ENCODE measurements at regions not wholly inside any gene's neighbourhood (a gene's known extent, or its start where the extent isn't known, plus 50 kb on each side); places are given as distances from the start of the nearest gene placed in this dataset.

DNA sequence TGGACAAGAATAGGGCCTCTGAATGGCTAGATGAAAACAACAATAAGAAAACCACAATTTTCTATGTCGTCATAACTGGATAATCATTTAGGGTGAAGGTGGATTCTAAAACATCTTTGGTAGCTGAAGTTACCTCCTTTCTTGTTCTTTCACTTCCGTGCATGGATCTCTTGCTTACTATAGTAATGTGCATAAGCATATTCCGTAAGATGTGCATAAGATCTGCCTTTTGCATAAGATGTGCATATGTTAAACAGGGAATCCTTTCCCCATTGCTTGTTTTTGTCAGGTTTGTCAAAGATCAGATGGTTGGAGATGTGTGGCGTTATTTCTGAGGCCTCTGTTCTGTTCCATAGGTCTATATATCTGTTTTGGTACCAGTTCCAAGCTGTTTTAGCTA lies 353.6 kb downstream of the MTX2 start:
- Histone ChIP-seq H3K79me2 (ENCODE audit: insufficient read depth, low read length) (no peaks in the 10 kb centered on the region), H3K4me3 (replicated peaks in 1 of 3; ENCODE audit: insufficient read depth in 1 of 3, low read depth in 2 of 3, low read length in 3 of 3) (no peak overlapping the region), H2AFZ (ENCODE audit: low read length) (no peak overlapping the region), H3K27me3 (ENCODE audit: control insufficient read depth in 1 of 2, insufficient read depth in 2 of 2, low read length in 2 of 2) (peaks cover 3 to 5% of the 10 kb centered on the region in 2 experiments; a peak in 2 of 5 replicates), H3K9ac (ENCODE audit: insufficient read depth, low read depth, low read length) (no peak overlapping the region), H4K20me1 (ENCODE audit: insufficient read depth, low read length) (no peaks in the 10 kb centered on the region), H3K27ac (ENCODE audit: extremely low read length, insufficient read depth, low read length) (no peak overlapping the region), H3K36me3 (replicated peaks in 1 of 2; ENCODE audit: control insufficient read depth in 1 of 2, insufficient read depth in 2 of 2, low read length in 2 of 2) (no peaks in the 10 kb centered on the region), H3K9me3 (ENCODE audit: low read length) (no peaks in the 10 kb centered on the region), H3K4me1 (ENCODE audit: insufficient read depth, low read length) (no peaks in the 10 kb centered on the region), H3K4me2 (ENCODE audit: low read depth, low read length) (no peak overlapping the region)
- TF ChIP-seq, protein P1, sequence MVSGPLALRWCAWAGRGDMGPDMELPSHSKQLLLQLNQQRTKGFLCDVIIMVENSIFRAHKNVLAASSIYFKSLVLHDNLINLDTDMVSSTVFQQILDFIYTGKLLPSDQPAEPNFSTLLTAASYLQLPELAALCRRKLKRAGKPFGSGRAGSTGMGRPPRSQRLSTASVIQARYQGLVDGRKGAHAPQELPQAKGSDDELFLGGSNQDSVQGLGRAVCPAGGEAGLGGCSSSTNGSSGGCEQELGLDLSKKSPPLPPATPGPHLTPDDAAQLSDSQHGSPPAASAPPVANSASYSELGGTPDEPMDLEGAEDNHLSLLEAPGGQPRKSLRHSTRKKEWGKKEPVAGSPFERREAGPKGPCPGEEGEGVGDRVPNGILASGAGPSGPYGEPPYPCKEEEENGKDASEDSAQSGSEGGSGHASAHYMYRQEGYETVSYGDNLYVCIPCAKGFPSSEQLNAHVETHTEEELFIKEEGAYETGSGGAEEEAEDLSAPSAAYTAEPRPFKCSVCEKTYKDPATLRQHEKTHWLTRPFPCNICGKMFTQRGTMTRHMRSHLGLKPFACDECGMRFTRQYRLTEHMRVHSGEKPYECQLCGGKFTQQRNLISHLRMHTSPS (CRISPR knock-in tag; IDR thresholded peaks at IDR 0.05; ENCODE audit: low read depth) = no peak
- TF ChIP-seq CREB1 (IDR thresholded peaks at IDR 0.05) (peak; percentile 60), CREB1 (CRISPR knock-in tag; IDR thresholded peaks at IDR 0.05) (no peak), ATF7 (IDR thresholded peaks at IDR 0.05) (peak; percentile 32), ATF7 (CRISPR knock-in tag; IDR thresholded peaks at IDR 0.05) (no peak)
- no peak for ATAC-seq
- intact Hi-C loops (cut with micrococcal nuclease; ENCODE audit: unreplicated experiment) (no loop called here), in situ Hi-C loops (cut with HindIII; ENCODE audit: extremely low pct_ligation_motif_present, low pct_unique_long_range_greater_than_20kb) (no loop called here)
- ChIA-PET CTCF (ENCODE audit: low intra/inter-chr PET ratio, low total read pairs) (no interaction called here), POLR2A (no interaction called here)
- no peak for FAIRE-seq
- no TSS peak for BruUV-seq (replicated peaks)
- DNase-seq (ENCODE audit: low spot score) = no peak
- 30% methylated on average over 4 of the region's 4 CpGs for WGBS (ENCODE audit: low lambda C conversion rate)

DNA sequence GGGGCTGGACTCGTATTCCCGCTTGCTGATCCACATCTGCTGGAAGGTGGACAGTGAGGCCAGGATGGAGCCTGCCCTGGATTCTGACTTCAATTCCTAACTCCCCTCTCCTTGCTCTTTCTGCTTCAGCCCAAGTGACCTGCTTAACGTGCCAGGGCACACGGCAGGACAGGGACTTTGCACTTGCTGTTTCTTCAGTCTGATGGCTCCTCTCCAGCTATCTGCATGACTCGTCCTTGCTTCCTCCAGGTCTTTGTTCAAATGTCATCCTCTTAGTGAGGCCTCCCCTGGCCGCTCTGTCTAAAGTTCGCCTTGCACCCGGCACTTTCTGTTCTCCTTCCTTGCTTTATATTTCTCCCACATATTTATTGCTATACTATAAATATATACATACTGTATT lies 357.6 kb downstream of the MTX2 start:
- DNase-seq (ENCODE audit: low spot score) (no peak), ATAC-seq (no peak; the same call in 1 of the 3 replicates), FAIRE-seq (no peak)
- ChIA-PET POLR2A (no interaction called here), CTCF (ENCODE audit: low intra/inter-chr PET ratio, low total read pairs) (no interaction called here)
- Histone ChIP-seq H3K79me2 (ENCODE audit: insufficient read depth, low read length) (no peaks in the 10 kb centered on the region), H4K20me1 (ENCODE audit: insufficient read depth, low read length) (no peaks in the 10 kb centered on the region), H3K27ac (ENCODE audit: extremely low read length, insufficient read depth, low read length) (no peak overlapping the region), H3K36me3 (replicated peaks in 1 of 2; ENCODE audit: control insufficient read depth in 1 of 2, insufficient read depth in 2 of 2, low read length in 2 of 2) (no peaks in the 10 kb centered on the region), H3K4me2 (ENCODE audit: low read depth, low read length) (no peak overlapping the region), H3K27me3 (ENCODE audit: control insufficient read depth in 1 of 2, insufficient read depth in 2 of 2, low read length in 2 of 2) (peaks cover 3 to 8% of the 10 kb centered on the region in 2 experiments; a peak in 1 of 5 replicates), H3K9ac (ENCODE audit: insufficient read depth, low read depth, low read length) (no peak overlapping the region), H3K4me1 (ENCODE audit: insufficient read depth, low read length) (no peaks in the 10 kb centered on the region), H3K4me3 (replicated peaks in 1 of 3; ENCODE audit: insufficient read depth in 1 of 3, low read depth in 2 of 3, low read length in 3 of 3) (no peak overlapping the region), H2AFZ (ENCODE audit: low read length) (no peak overlapping the region), H3K9me3 (ENCODE audit: low read length) (no peaks in the 10 kb centered on the region)
- in situ Hi-C loops (cut with HindIII; ENCODE audit: extremely low pct_ligation_motif_present, low pct_unique_long_range_greater_than_20kb) = no loop called here
- TF ChIP-seq HNF4A (CRISPR knock-in tag; IDR thresholded peaks at IDR 0.05) (0 out of 2 replicates have a peak, but pooled peaks have one; percentile 13), PAX8 (CRISPR knock-in tag; IDR thresholded peaks at IDR 0.05; ENCODE audit: borderline replicate concordance) (no peak), ZNF777 (CRISPR knock-in tag; IDR thresholded peaks at IDR 0.05) (no peak)
- TF ChIP-seq, protein P2, sequence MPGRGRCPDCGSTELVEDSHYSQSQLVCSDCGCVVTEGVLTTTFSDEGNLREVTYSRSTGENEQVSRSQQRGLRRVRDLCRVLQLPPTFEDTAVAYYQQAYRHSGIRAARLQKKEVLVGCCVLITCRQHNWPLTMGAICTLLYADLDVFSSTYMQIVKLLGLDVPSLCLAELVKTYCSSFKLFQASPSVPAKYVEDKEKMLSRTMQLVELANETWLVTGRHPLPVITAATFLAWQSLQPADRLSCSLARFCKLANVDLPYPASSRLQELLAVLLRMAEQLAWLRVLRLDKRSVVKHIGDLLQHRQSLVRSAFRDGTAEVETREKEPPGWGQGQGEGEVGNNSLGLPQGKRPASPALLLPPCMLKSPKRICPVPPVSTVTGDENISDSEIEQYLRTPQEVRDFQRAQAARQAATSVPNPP (CRISPR knock-in tag; IDR thresholded peaks at IDR 0.05) = no peak
- intact Hi-C loops (cut with micrococcal nuclease; ENCODE audit: unreplicated experiment) = no loop called here
- BruUV-seq (replicated peaks) = no TSS peak
- WGBS (ENCODE audit: low lambda C conversion rate) = 5% methylated on average over 8 of the region's 8 CpGs

Data from HepG2 (cell line).